GM19043 (cell line): ENCODE measurements at regions not wholly inside any gene's neighbourhood (a gene's known extent, or its start where the extent isn't known, plus 50 kb on each side); places are given as distances from the start of the nearest gene placed in this dataset.
"Not testable (repeated sequence)": the region's sequence is repeated elsewhere in the genome, so short reads cannot be mapped to it uniquely, and the experiment has no call there.

Experiments used
- ATAC-seq: cut with Tn5 transposase; IDR thresholded peaks from one replicate; pipeline ENCODE4 v1.9.1; 2021; ENCODE audit warnings: low read depth; ENCODE audit not compliant: unreplicated experiment

DNA sequence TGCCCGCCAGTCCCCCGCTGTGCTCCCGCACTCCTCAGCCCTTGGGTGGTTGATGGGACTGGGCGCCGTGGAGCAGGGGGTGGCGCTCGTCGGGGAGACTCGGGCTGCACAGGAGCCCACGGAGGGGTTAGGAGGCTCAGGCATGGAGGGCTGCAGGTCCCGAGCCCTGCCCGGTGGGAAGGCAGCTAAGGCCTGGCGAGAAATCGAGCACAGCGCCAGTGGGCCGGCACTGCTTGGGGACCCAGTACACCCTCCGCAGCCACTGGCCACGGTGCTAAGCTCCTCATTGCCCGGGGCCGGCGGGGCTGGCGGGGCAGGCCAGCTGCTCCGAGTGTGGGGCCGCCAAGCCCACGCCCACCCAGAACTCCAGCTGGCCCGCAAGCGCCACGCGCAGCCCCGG, 1496.5 kb upstream of the LRRTM3 start:
- not testable (repeated sequence) for ATAC-seq

DNA sequence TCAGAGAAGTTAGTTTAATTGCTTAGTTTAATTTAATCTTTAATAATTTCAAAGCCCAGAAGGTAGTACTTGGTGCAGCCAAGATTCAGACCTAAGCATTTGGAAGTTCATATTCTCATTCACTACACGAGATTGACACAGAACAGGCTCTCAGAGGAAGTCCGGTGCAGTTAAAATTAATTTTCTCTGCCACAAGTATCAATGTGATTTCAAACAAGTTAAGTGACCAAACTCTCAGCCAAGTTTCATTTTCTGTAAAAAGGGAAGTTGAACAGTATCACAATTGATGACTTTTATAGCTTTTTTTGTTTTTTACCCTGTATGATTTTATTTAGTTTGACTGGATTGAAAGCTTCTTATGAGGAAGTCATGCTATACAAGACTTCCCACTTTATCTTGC, 1494.9 kb upstream of the LRRTM3 start:
- ATAC-seq = no peak

DNA sequence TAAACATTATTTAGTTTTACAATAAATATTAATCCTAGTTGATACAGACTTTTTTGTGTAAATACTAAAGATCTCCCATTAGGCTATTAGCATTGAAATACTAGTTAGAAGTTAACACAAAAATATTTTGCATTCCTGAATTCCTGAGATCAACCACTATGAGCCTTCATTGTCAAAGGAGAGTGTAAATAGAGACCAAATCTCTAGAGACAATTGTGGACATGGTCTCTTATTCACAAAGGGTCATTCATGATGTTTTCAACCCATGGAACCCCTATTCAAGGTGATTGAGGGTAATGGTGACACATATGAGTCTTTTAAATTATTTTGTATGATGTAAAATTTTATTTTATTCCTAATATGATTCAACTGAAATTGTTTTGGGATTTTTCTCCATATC, 1454.8 kb upstream of the LRRTM3 start:
- ATAC-seq = no peak

DNA sequence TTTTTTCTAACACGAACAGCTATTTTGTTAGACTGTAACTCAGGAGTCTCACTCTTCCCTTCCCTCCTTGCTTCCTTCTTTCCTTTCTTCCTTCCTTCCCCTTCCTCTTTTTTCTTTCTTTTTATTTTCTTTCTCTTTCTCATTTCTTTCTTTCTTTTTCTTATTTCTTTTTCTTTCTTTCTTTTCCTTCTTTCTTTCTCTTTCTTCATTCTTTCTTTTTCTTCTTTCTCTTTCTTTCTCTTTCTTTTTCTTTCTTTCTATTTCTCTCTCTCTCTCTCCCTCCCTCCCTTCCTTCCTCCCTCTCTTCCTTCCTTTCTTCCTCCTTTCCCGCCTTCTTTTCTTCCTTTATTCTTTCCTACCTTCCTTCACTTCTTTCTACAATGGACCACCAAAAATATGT, 1443.0 kb upstream of the LRRTM3 start:
- ATAC-seq = no peak

DNA sequence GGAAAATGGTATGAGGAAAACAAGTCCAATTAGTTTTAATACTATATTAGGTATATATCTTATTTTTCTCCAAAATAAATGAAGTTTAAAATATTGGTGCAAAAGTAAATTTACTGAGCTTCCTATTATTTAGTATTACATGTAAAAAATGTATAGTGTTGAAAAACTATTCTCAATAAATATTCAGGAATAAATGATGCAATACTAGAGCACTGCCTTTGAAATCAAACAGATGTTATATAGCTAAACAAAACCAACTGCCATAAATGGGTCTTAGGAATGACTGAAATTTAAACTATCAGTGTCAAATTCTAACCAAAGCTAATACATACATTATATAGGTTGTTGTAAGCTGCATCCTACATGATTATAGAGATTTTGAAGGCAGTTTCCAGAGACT, 1434.0 kb upstream of the LRRTM3 start:
- no peak for ATAC-seq

DNA sequence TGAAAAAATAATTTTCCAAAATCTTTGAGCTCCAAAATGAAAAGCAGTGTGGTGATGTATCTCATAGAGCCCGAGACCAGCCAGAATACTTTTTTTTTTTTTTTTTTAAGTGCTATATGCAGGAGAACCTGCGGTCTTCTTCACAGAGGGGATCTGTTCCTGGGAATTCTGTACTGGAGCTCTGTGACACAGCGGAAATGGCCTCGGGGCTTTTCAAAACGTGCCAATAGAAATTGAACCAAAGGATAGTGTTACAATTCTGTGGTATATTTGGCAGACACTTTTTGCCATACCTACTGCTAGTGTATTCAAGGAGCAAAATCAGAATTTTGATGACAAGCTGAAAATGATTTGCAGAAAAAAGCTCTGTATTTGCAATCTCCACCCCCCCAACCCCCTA, 1429.3 kb upstream of the LRRTM3 start:
- no peak for ATAC-seq

DNA sequence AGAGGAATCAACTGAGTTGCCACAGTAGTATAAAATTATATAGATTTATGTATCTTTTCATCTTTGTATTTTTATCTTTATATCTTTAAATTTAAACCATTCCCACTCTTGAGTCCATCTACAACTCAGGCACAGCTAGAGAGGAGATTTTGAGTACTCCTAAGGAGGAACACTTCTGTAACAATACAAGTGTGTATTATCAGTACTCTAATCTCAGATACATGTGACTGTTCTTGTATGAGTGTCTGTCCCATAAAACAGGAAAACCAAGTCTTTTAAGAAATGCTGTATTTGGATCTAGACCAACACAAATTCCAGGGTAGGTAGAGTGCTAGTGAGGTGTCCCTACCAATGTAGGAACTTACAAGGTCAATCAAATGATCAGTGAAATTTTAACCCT, 1428.0 kb upstream of the LRRTM3 start:
- no peak for ATAC-seq

DNA sequence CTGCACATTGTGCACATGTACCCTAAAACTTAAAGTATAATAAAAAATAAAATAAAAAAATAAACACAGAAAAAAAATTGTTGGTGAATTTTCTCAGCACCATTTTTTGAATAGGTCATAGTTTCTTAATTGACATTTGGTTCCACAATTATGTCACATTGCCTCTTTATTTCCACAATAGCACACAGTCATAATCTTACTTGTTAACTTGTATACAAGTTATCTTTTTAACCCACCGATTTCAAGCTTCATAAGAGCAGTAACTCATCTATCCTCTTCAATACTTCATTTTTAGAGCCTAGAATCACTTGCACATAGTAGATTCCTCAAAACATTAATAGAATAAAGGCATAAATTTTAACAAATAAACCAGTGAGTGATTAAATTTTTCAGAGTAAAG, 1425.1 kb upstream of the LRRTM3 start:
- ATAC-seq = peak; percentile 11

DNA sequence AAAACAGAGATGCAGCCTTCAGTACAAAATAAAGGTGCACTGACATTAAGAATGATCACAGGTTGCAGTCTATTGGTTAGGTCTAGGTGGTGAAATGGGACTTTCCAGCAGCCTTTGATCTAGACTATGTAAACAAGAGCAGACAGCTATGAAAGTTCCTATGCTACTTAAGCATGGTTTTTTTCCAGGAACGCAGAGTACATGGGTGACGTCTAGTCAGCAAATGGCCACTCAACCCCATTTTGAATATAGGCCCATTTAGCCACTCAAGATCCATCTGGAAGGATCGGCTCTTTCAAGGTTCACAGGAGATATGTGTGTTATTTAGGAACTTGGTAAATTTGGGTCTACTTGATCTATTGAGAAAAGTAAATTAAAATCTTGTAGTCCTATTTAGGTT, 1424.6 kb upstream of the LRRTM3 start:
- peak; percentile 74 for ATAC-seq

DNA sequence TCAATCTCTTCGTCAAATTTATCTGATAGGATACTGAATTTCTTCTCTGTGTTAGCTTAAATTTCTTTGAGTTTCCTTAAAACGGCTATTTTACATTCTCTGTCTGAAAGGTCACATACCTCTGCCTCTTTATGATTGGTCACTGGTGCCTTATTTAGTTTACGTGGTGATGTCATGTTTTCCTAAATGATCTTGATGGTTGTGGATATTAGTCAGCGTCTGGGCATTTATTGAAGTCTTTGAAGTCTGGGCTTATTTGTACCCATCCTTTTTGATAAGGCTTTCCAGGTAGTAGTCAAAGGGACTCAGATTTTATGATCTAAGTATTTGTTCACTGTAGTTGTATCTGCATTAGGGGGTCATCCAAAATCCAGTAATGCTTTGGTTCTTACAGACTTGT, 1407.5 kb upstream of the LRRTM3 start:
- no peak for ATAC-seq

DNA sequence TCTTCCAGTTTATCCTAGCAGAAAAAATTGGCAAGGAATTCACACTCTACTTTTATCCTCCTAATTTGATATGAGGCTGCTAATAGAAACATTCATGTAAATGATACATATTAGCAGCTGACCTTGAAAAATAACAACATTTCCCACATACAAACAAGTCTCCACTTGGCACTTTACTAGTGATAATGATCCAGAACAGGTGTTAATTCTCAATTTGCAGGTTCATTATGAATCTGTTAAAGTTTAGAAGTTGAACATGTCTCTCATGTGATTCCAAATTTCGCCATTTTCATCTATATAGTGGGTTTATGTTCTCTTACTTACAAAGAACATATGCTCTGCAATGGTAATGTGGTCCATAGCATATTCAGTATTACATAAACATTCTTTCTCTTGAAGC, 1396.8 kb upstream of the LRRTM3 start:
- ATAC-seq = no peak

DNA sequence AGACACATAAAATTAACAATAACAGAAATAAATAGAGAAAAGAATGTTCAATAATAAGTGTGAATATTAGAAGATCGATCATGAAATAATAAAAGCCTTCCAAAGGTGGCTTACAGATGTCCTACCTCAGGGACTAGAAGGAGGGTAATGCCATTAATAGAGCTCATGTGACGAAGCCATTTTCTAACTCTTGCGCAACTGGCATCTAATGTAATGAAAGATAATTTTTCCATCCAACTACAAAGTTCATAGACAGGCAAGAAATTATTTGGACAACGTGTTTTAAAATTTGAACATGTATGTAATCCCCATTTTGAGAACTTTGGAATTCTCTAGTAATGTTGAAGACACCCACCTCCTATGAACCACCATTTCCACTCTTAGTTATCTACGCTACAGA, 1394.3 kb upstream of the LRRTM3 start:
- no peak for ATAC-seq

DNA sequence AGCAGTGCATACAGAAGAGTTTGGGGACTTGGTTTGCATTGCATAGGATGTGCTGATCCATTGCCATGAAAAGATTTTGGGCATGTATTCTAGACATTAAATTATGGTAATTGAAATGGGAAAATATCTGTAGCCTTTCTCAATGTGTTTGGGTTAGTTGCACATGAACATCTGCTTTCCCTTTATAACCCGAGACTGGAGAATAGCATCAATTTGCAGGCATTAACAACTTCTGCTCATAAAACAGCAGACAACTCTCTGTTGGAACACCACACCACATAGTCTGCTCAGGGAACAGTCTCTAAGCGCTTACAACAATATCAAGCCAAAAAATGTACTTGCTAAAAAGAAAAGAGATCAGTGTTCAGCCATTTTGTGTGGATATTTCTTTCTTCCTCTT, 1391.1 kb upstream of the LRRTM3 start:
- ATAC-seq = no peak

DNA sequence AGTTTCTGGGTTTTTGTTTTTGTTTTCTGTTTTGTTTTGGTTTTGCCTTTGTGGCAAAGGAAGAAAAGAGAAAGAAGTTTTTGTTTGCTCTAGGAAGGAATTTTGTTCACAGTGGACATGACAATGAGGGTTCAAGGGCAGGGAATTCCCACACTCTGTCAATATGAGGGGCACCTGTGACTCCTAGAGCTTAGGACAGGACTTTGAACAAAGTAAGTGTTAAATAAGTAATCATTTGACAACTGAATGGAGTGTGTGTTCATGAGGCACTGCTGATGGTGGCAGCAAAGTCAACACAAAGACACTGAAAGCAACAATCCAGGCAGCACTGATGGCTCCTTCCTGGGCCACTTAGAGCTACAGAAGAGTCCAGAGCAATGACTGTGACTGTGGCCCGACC, 1381.1 kb upstream of the LRRTM3 start:
- ATAC-seq = no peak

DNA sequence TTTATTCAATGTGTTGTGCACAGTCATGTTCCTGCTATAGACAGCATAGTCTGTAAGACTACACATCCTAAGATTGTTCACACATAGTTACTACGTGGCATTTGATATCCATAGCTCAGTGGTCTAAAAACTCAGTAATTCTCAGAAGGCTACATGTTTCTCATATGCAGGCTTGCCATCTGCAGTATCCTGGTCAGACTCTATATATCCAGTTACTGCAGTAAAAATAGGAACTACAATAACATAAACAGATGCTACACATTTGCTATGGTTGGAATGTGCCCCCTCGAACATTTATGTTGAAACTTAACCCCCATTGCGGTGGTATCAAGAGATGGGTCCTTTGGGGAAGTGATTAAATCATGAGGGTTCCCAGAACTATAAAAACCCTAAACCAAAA, 1377.8 kb upstream of the LRRTM3 start:
- ATAC-seq = no peak

DNA sequence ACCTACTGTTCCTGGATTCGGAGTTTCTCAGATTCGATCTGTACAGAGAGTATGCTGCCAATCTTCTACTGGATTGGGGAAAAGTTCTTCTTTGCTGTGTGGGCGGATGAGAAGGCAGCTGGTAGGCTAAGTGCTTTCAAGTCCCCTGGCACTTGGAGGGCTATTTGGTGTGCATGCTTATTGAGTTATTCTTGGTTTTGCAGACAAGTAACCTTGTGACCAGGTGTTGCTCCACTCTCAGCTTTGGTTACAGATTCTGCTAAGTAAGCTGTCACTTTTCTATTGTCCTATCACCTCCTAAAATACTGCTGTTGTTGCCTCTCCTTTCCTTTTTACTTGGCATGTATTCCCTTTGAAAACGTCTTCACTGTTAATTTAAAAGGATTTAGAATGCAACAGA, 1375.1 kb upstream of the LRRTM3 start:
- ATAC-seq = no peak

DNA sequence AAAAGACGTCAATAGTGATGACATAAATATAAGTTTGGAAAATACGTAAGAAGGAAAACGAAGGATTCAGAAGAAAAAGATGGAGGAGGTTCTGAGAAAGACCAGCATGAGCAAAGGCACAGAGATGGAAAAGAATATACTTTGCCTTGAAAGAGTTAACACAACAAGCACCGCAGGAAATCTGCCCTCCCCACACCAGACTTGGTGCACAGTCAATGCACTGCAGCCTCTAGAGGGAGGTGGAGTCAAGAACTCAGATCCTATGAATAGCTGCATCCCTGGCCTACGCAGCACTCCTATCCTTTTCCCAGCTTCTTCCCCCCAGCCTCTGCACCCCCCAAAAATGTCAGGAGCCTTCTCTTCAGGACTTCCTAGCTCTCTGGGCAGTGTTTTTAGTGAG, 1370.6 kb upstream of the LRRTM3 start:
- no peak for ATAC-seq

DNA sequence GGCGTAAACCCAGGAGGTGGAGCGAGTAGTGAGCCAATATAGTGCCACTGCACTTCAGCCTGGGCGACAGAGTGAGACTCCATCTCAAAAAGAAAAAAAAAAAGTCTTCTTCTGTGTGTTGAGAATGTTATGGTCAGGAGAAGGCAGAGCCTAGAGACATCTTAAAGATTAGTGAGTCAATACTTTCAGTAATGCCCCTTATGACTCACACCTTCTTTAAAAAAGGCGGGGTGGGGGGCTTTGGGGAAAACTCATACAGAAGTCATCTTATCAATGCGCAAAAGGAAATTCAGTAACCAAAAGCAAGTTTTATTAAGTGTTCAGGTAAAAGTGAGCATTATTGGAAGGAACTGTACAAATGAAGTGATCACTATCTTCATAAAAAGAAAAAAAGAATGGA, 1369.8 kb upstream of the LRRTM3 start:
- ATAC-seq = no peak

DNA sequence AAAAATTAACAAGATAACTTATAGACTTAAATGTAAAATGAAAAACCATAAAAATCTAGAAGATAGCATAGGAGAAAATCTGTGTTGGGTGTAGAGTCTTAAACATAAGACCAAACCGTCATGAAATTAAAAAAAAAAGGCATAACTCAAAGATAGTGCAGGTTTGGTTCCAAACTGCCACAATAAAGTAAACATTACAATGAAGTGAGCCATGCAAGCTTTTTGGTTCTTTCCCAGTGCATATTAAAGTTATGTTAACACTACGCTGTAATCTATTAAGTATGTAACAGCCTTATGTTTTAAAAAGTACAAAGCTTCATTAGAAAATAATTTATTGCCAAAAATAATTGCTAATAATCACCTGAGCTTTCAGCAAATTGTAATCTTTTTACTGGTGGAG, 1366.5 kb upstream of the LRRTM3 start:
- ATAC-seq = no peak

DNA sequence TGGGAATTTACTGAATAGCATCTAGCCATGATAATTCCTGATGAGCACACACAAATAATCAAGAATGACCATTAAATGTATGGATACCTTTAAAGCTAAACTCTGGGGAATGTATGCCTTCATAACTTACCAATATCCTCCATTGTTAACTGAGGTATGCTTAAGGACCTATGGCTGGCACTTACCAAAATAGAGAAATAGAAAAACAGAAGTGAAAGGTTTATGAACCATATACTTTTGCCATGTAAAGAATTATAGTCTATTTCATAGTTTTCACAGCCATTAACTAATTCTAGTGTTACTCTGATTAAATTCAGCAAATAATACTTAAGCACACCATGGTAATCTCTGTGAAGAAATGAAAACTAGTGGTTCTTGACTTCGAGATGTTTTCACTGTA, 1360.6 kb upstream of the LRRTM3 start:
- peak; percentile 45 for ATAC-seq

DNA sequence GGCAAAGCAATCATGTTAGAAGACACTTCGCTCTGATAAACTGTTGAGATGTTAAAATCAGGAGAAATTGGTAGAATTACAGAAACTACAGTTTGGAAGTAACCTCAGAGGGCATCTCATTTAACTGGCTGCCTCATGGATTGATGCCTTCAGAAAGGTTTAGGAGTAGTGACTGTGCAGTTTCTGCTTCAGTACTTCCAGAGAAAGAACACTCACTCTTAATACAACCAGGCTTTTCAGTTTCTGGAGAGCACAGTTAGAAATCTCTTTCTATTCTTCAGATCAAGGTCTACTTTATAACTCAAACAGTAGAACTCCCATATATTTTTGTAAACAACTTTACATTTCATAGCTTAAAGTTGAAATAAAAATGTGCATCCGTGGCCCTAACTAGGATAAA, 1358.9 kb upstream of the LRRTM3 start:
- ATAC-seq = no peak

DNA sequence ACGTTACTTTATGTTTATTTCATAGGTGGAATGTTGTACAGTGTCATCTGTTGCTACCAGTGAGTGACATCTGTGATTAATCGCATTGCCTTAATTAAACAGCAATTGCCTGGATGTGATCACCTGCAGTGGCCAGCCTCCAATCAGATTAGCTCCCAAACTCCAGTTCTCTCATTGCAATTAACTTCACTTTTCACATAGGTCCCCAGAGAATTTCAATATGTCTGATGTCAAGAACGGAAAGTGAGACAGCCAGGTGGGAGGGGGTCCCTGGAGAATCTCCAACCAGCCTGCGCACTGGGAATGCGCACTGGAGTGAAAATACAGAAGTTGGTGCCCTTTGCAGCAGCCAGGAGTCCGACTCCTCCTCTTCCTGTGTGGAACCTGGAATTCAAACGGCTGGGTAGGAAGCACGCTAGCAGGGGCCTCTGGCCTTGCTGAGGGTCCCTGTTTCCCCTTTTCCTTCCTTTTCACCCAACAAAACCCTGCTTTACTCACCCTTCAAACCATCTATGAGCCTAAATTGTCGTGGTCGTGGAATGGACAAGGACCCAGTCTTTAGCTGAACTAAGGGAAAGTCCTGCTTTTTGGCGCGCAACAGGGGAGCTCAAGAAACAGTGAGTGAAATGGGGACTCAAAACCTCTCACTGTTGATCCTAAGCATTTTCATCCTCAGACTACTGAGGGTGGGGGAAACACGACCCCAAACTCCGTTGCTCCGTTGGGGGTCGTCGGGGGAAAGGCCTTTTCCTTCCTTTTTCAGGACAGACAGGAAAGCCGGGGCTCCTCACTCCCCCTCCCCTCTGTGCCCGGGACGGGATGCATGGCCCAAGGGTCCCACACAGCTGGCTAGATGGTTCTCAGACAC, 1355.5 kb upstream of the LRRTM3 start:
- ATAC-seq = peak; percentile 32
